ENCODE measurements at regions not wholly inside any gene's neighbourhood (a gene's known extent, or its start where the extent isn't known, plus 50 kb on each side); places are given as distances from the start of the nearest gene placed in this dataset.
A peak's percentile ranks its signal among the peaks of the same experiment; 100 is the strongest.

GRCh38 chr2:42930025-42930581 lies 137.7 kb upstream of the HAAO start:
- Histone ChIP-seq H3K27me3 (replicated peaks) (no peaks in the 10 kb centered on the region), H3K27ac (peak overlapping the region; percentile 78), H3K36me3 (replicated peaks) (no peaks in the 10 kb centered on the region), H3K4me3 (ENCODE audit: low read depth, low read length) (no peak overlapping the region)
- TF ChIP-seq CTCF (IDR thresholded peaks at IDR 0.05; ENCODE audit: low read depth, low read length, missing control alignments), result no peak
- in situ Hi-C loops (cut with HindIII; ENCODE audit: low pct_ligation_motif_present, low sequenced_read_pairs), result no loop called here
- DNase-seq, result peak; percentile 92

DNA sequence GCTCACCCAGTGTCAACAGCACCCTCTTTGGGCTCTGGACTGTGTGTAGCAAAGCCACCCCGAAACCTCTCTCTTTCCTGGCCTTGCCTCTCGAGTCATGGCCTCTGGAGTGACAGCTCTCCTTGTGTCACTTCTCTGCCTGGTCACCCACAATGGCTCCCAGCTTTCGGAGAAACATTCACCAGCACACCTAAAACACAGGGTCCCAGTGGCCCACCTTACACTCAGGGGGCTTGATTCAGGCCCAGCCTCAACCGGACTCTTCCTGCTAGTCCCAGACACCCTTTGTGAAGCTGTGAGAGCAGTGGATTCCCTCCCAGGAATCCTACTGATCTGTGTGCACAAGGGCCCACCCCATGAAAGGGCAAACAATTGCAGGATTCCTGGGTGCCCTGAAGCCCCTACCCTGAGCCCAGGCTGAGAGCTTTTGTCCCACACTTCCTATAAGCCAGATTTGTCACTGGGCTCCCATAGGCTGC lies 137.2 kb upstream of the HAAO start:
- H3K27me3 ChIP-seq (replicated peaks), result no peaks in the 10 kb centered on the region
- H3K4me3 ChIP-seq (ENCODE audit: low read depth, low read length), result no peak overlapping the region
- H3K27ac ChIP-seq, result peak overlapping the region; percentile 78
- in situ Hi-C loops (cut with HindIII; ENCODE audit: low pct_ligation_motif_present, low sequenced_read_pairs), result no loop called here
- H3K36me3 ChIP-seq (replicated peaks), result no peaks in the 10 kb centered on the region
- no peak for TF ChIP-seq CTCF (IDR thresholded peaks at IDR 0.05; ENCODE audit: low read depth, low read length, missing control alignments)
- DNase-seq, result no peak

GRCh38 chr2:42928692-42929545 lies 136.5 kb upstream of the HAAO start:
- Histone ChIP-seq H3K36me3 (replicated peaks) (no peaks in the 10 kb centered on the region), H3K4me3 (ENCODE audit: low read depth, low read length) (no peak overlapping the region), H3K27ac (peak overlapping the region; percentile 78), H3K27me3 (replicated peaks) (no peaks in the 10 kb centered on the region)
- DNase-seq, result peak; percentile 44
- in situ Hi-C loops (cut with HindIII; ENCODE audit: low pct_ligation_motif_present, low sequenced_read_pairs), result no loop called here
- TF ChIP-seq CTCF (IDR thresholded peaks at IDR 0.05; ENCODE audit: low read depth, low read length, missing control alignments), result peak; percentile 75

- H3K36me3 ChIP-seq (replicated peaks), result no peaks in the 10 kb centered on the region
- in situ Hi-C loops (cut with HindIII; ENCODE audit: low pct_ligation_motif_present, low sequenced_read_pairs), result no loop called here
- no peaks in the 10 kb centered on the region for H3K27me3 ChIP-seq (replicated peaks)
- TF ChIP-seq CTCF (IDR thresholded peaks at IDR 0.05; ENCODE audit: low read depth, low read length, missing control alignments), result no peak
- H3K27ac ChIP-seq, result no peak overlapping the region
- H3K4me3 ChIP-seq (ENCODE audit: low read depth, low read length), result no peak overlapping the region
- DNase-seq, result no peak
Measured at GRCh38 chr2:42928161-42928691, 135.8 kb upstream of the HAAO start.

DNA sequence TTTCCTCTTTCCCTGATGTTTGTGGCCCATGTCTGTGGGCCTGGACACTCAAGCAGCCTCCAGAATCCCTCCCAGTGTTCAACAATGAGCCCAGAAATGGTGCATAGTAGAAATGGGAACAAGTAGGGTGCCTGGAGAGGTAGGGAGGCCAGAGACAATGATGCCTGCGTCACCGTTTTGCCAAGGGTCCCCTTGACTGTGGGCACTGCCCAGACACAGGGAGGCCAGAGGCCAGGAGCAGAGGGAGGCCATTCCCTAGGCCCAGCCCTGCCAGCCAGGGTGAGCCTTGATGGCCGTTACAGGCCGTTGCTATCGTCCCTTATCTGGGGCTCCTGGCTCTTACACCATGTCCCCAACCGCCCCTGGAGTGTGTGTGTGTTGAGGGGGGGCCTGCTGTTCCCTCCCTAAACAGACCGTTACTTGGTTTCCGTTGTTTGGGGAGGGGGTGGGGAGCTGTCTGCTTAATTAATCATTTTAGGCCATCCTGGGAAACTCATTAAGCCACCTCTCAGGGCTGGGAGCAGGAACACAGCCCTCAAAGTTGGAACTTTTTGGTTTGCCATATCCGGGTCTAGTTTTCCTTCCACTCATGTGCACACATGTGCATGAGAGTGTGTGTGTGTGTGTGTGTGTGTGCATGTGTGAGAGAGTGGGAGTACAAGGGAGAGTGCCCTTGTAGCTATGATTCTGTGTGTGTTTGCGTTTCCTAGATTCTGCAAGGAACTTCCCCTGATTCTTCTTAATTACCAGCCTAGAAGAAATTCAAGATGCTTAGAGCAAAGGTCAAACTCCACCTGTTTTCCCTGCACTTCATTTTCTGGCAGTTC lies 135.2 kb upstream of the HAAO start:
- Histone ChIP-seq H3K27ac (no peak overlapping the region), H3K36me3 (replicated peaks) (no peaks in the 10 kb centered on the region), H3K27me3 (replicated peaks) (no peaks in the 10 kb centered on the region), H3K4me3 (ENCODE audit: low read depth, low read length) (no peak overlapping the region)
- in situ Hi-C loops (cut with HindIII; ENCODE audit: low pct_ligation_motif_present, low sequenced_read_pairs), result no loop called here
- DNase-seq, result no peak
- no peak for TF ChIP-seq CTCF (IDR thresholded peaks at IDR 0.05; ENCODE audit: low read depth, low read length, missing control alignments)
